T-helper 1 cell (primary cell): ENCODE measurements at regions not wholly inside any gene's neighbourhood (a gene's known extent, or its start where the extent isn't known, plus 50 kb on each side); places are given as distances from the start of the nearest gene placed in this dataset.

Experiments used
- DNase-seq, 5 donors: peaks; one replicate each; pipeline ENCODE4 v3.0.0-alpha.2; 2012 to 2020

GRCh38 chr10:1933215-1933614 is 195.9 kb upstream of the ADARB2 start:
- no peak for DNase-seq

GRCh38 chr10:1932692-1933094 is 195.4 kb upstream of the ADARB2 start:
- DNase-seq: no peak

GRCh38 chr10:1928606-1929005 is 191.3 kb upstream of the ADARB2 start:
- DNase-seq: no peak

- DNase-seq: no peak
These were observed 186.7 kb upstream of the ADARB2 start for GRCh38 chr10:1923998-1924397.

GRCh38 chr10:1923586-1923985 is 186.3 kb upstream of the ADARB2 start:
- no peak for DNase-seq

GRCh38 chr10:1920941-1921340 is 183.6 kb upstream of the ADARB2 start:
- DNase-seq: no peak

- DNase-seq: no peak
These were observed 182.8 kb upstream of the ADARB2 start for GRCh38 chr10:1920127-1920526.

- no peak for DNase-seq
These were observed 174.4 kb upstream of the ADARB2 start for GRCh38 chr10:1911771-1912170.

GRCh38 chr10:1903982-1904381 is 166.7 kb upstream of the ADARB2 start:
- no peak for DNase-seq

GRCh38 chr10:1896153-1896552 is 158.8 kb upstream of the ADARB2 start:
- DNase-seq: no peak

- no peak for DNase-seq
These were observed 158.4 kb upstream of the ADARB2 start for GRCh38 chr10:1895691-1896090.

- DNase-seq: no peak
These were observed 157.6 kb upstream of the ADARB2 start for GRCh38 chr10:1894912-1895311.

- no peak for DNase-seq
These were observed 156.6 kb upstream of the ADARB2 start for GRCh38 chr10:1893941-1894340.

- DNase-seq: no peak
These were observed 148.7 kb upstream of the ADARB2 start for GRCh38 chr10:1886039-1886438.

GRCh38 chr10:1882728-1883127 is 145.4 kb upstream of the ADARB2 start:
- DNase-seq: no peak

GRCh38 chr10:1882180-1882579 is 144.9 kb upstream of the ADARB2 start:
- DNase-seq: no peak

- no peak for DNase-seq
These were observed 144.3 kb upstream of the ADARB2 start for GRCh38 chr10:1881636-1882035.

GRCh38 chr10:1874533-1874932 is 137.2 kb upstream of the ADARB2 start:
- DNase-seq: no peak

GRCh38 chr10:1873661-1874315 is 136.5 kb upstream of the ADARB2 start:
- no peak for DNase-seq

- DNase-seq: no peak
These were observed 134.9 kb upstream of the ADARB2 start for GRCh38 chr10:1872151-1872726.

GRCh38 chr10:1870491-1870890 is 133.2 kb upstream of the ADARB2 start:
- DNase-seq: no peak

GRCh38 chr10:1869861-1870260 is 132.5 kb upstream of the ADARB2 start:
- no peak for DNase-seq

GRCh38 chr10:1860351-1860750 is 123.0 kb upstream of the ADARB2 start:
- DNase-seq: no peak

- DNase-seq: no peak
These were observed 121.2 kb upstream of the ADARB2 start for GRCh38 chr10:1858547-1858946.

- no peak for DNase-seq
These were observed 120.7 kb upstream of the ADARB2 start for GRCh38 chr10:1858048-1858447.
